ENCODE measurements at regions not wholly inside any gene's neighbourhood (a gene's known extent, or its start where the extent isn't known, plus 50 kb on each side); places are given as distances from the start of the nearest gene placed in this dataset.

- TF ChIP-seq CTCF (IDR thresholded peaks at IDR 0.05) (no peak), POLR2A (IDR thresholded peaks at IDR 0.05) (no peak), POLR2AphosphoS5 (IDR thresholded peaks at IDR 0.05; ENCODE audit: insufficient read depth in 1 of 2, low read depth in 1 of 2) (no peak)
These were observed 567.8 kb upstream of the KLHL29 start for GRCh38 chr2:22817197-22817596.

All from vagina (tissue), 2 donors.